Activated CD8-positive, alpha-beta T cell treated with anti-CD3 and anti-CD28 coated beads for 36 hours (primary cell): ENCODE measurements at regions not wholly inside any gene's neighbourhood (a gene's known extent, or its start where the extent isn't known, plus 50 kb on each side); places are given as distances from the start of the nearest gene placed in this dataset.

ENCODE experiments used
- ATAC-seq: fragments of 200-7000 bp; cut with Tn5 transposase; one replicate; pipeline ENCODE4 v1.10.0; 2021; ENCODE audit warnings: mild to moderate bottlenecking, moderate library complexity
- CTCF ChIA-PET: fragments of 350-600 bp; sonication (Branson Sonifier 250); formaldehyde crosslinking; loops from one replicate; lab custom pipeline; 2021; ENCODE audit warnings: antibody characterized with exemption; lab: Charles Lee
- POLR2A ChIA-PET: fragments of 350-600 bp; sonication (Branson Sonifier 250); formaldehyde crosslinking; loops from one replicate; lab custom pipeline; 2021; ENCODE audit warnings: antibody characterized with exemption; lab: Charles Lee
- DNase-seq: peaks from one replicate; pipeline ENCODE4 v3.0.0-alpha.2; 2020
- H3K27ac Mint-ChIP-seq: one replicate; pipeline ENCODE4 v1.8.0; 2021; ENCODE audit warnings: mild to moderate bottlenecking, mixed read lengths
- H3K27me3 Mint-ChIP-seq: one replicate; pipeline ENCODE4 v1.8.0; 2021; ENCODE audit warnings: mixed read lengths
- H3K36me3 Mint-ChIP-seq: one replicate; pipeline ENCODE4 v1.8.0; 2021; ENCODE audit warnings: low read depth, mixed read lengths
- H3K4me1 Mint-ChIP-seq: one replicate; pipeline ENCODE4 v1.8.0; 2021; ENCODE audit warnings: low read depth, mixed read lengths
- H3K4me3 Mint-ChIP-seq: one replicate; pipeline ENCODE4 v1.8.0; 2021; ENCODE audit warnings: mild to moderate bottlenecking, moderate library complexity, mixed read lengths
- H3K9me3 Mint-ChIP-seq: one replicate; pipeline ENCODE4 v1.8.0; 2021; ENCODE audit warnings: mixed read lengths
- intact Hi-C: fragments of 100-400 bp; cut with micrococcal nuclease; formaldehyde crosslinking; loops from one replicate; pipeline ENCODE4 v1.10.0; 2022
- TF ChIP-seq, protein P1 (sequence below): fragments of 200-600 bp; IDR thresholded peaks from one replicate; pipeline ENCODE4 v1.8.0; 2022; ENCODE audit warnings: antibody characterized with exemption, mild to moderate bottlenecking

DNA sequence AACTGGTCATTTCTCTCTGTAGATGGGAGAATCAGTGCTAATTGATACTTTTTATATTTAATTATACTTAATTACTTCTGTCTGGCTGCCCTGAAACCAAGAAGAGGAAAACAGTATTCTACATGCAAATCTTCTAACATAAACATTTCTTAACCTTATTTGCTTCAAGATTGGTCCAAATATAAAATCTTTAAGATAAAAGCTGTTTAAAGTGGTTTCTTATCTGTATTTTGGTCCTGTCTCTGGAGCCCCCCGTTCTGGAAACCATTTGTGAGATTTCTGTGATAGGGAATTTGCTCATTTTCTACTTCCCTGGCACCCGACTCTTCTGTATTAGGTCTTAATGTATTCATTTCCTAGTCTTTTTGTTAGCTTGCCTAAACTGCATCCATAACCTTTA, 168.6 kb downstream of the RNF144B start:
- POLR2A ChIA-PET = no interaction called here
- CTCF ChIA-PET = no interaction called here
- Mint-ChIP-seq H3K27me3 (peaks cover 17% of the 10 kb centered on the region), H3K9me3 (no peaks in the 10 kb centered on the region), H3K36me3 (no peaks in the 10 kb centered on the region), H3K27ac (no peak overlapping the region), H3K4me3 (no peak overlapping the region), H3K4me1 (no peaks in the 10 kb centered on the region)
- no peak for ATAC-seq
- no peak for DNase-seq
- intact Hi-C loops = no loop called here
- TF ChIP-seq, protein P1, sequence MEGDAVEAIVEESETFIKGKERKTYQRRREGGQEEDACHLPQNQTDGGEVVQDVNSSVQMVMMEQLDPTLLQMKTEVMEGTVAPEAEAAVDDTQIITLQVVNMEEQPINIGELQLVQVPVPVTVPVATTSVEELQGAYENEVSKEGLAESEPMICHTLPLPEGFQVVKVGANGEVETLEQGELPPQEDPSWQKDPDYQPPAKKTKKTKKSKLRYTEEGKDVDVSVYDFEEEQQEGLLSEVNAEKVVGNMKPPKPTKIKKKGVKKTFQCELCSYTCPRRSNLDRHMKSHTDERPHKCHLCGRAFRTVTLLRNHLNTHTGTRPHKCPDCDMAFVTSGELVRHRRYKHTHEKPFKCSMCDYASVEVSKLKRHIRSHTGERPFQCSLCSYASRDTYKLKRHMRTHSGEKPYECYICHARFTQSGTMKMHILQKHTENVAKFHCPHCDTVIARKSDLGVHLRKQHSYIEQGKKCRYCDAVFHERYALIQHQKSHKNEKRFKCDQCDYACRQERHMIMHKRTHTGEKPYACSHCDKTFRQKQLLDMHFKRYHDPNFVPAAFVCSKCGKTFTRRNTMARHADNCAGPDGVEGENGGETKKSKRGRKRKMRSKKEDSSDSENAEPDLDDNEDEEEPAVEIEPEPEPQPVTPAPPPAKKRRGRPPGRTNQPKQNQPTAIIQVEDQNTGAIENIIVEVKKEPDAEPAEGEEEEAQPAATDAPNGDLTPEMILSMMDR = no peak

DNA sequence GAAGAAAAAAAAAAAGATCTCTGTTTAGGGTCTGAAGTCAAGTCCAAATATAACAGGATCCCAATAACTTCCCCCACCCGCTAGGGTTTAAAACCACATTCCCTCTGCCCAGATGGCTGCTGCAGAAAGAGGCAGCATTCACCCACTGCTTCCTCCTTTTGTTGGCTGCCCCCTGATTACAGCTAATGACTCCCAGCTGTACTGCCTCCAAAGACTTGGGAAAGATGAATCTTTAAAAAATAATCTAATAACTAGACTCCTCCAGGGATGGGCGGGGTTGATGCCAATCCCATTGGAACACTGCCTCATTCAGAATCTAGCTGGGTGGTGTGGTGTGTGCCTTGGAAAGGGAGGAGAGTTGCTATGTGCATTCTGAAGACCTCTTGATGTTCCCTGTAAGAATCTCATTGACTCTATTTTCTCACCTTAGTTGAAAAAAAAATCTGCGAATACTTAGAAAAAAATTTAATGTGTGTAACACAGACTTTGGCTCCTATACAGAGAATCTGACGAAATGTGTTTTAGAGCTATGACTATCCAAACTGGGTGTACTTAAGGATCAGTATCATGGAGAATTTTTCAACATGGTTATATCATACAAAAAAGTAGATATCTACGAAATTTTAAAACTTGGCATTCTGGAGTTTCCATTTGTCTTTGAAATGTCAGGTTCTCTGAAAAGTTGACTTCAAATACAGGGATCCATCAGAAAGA, 174.0 kb downstream of the RNF144B start:
- H3K36me3 Mint-ChIP-seq = no peaks in the 10 kb centered on the region
- no peaks in the 10 kb centered on the region for H3K9me3 Mint-ChIP-seq
- H3K27ac Mint-ChIP-seq = no peak overlapping the region
- DNase-seq (no peak), ATAC-seq (no peak)
- H3K4me1 Mint-ChIP-seq = no peaks in the 10 kb centered on the region
- TF ChIP-seq, protein P1 = no peak
- H3K27me3 Mint-ChIP-seq = peaks cover 16% of the 10 kb centered on the region
- ChIA-PET POLR2A (no interaction called here), CTCF (no interaction called here)
- no peak overlapping the region for H3K4me3 Mint-ChIP-seq
- intact Hi-C loops = no loop called here

DNA sequence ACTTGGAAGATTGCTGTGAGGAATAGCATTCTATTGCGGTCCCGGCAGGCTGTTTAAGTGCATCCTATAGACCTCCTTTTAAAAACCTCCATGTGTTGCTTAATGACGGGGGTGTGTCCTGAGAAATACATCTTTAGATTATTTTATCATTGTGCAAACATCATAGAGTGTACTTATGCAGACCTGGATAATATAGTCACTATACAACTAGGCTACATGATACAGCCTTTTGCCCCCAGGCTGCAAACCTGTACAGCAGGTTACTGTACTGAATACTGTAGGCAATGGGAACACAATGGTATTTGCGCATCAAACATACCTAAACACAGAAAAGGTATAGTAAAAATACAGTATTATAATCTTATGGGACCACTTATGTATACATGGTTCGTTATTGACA, 175.6 kb downstream of the RNF144B start:
- ChIA-PET CTCF (no interaction called here), POLR2A (no interaction called here)
- H3K36me3 Mint-ChIP-seq = no peaks in the 10 kb centered on the region
- TF ChIP-seq, protein P1 = no peak
- H3K27me3 Mint-ChIP-seq = peaks cover 15% of the 10 kb centered on the region
- H3K27ac Mint-ChIP-seq = no peak overlapping the region
- intact Hi-C loops = no loop called here
- ATAC-seq (no peak), DNase-seq (no peak)
- H3K4me1 Mint-ChIP-seq = no peaks in the 10 kb centered on the region
- H3K9me3 Mint-ChIP-seq = no peaks in the 10 kb centered on the region
- H3K4me3 Mint-ChIP-seq = no peak overlapping the region

DNA sequence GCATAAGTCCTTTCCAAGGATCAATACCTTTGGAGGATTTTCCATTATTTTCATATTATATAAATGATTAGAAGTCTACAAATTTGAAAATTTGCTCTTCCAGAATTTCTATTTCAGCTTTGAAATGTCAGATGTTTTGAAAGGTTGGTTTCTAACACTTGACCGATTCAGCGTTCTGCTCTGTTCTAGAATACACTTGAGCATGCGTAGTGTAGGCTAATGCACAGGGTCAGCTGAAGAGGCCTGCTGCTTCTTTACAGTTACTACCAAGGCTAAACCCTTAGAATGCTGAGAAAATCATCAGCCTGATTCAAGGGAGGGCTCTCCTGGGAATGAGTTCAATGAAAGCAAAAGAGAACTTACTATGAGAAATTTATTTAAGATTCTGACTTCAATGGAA, 177.6 kb downstream of the RNF144B start:
- intact Hi-C loops = no loop called here

DNA sequence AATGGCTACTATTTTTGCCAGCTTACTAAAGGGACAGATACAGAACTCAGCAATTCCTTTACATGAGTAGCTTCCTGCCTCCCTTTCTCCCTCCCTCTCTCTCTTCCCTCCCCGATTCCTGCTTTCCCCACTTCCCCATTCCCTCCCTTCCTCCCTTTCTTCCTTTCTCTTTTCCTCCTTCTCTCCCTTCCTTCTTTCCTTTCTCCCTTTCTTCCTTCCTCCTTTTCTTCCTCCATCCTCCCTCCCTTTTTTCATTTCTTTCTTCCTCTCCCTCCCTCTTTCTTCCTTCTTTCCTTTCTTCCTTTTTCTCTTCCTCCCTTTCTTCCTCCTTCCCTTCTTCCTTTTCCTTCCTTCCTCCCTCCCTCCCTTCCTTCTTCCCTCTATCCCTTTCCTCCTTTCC, 178.1 kb downstream of the RNF144B start:
- intact Hi-C loops = no loop called here

More for the DNA sequence above, 177.6 kb downstream of the RNF144B start:
- Mint-ChIP-seq H3K36me3 (no peaks in the 10 kb centered on the region), H3K9me3 (no peaks in the 10 kb centered on the region), H3K4me3 (no peak overlapping the region), H3K27me3 (peaks cover 17% of the 10 kb centered on the region), H3K4me1 (no peaks in the 10 kb centered on the region), H3K27ac (no peak overlapping the region)
- CTCF ChIA-PET = no interaction called here
- POLR2A ChIA-PET = no interaction called here
- DNase-seq (no peak), ATAC-seq (no peak)
- TF ChIP-seq, protein P1 = no peak

More for the DNA sequence above, 178.1 kb downstream of the RNF144B start:
- H3K27me3 Mint-ChIP-seq = peaks cover 17% of the 10 kb centered on the region
- H3K4me3 Mint-ChIP-seq = no peak overlapping the region
- ChIA-PET POLR2A (no interaction called here), CTCF (no interaction called here)
- TF ChIP-seq, protein P1 = no peak
- ATAC-seq (no peak), DNase-seq (no peak)
- no peaks in the 10 kb centered on the region for H3K4me1 Mint-ChIP-seq
- no peak overlapping the region for H3K27ac Mint-ChIP-seq
- no peaks in the 10 kb centered on the region for H3K9me3 Mint-ChIP-seq
- no peaks in the 10 kb centered on the region for H3K36me3 Mint-ChIP-seq
